GM13977 (cell line): ENCODE measurements at regions not wholly inside any gene's neighbourhood (a gene's known extent, or its start where the extent isn't known, plus 50 kb on each side); places are given as distances from the start of the nearest gene placed in this dataset.

Experiments
- DNase-seq: peaks from one replicate; pipeline ENCODE4 v3.0.0; 2012; ENCODE audit warnings: low spot score
- CTCF ChIP-seq: IDR thresholded peaks from 2 replicates; pipeline ENCODE4 v1.5.1; 2012; ENCODE audit warnings: mild to moderate bottlenecking, control low read depth; ENCODE audit not compliant: insufficient read depth; ENCODE audit errors: extremely low read depth, missing control alignments
- in situ Hi-C: fragments of 300-500 bp; cut with MboI; formaldehyde crosslinking; loops from one replicate; pipeline ENCODE4 v1.12.0; 2022; ENCODE audit warnings: low sequenced_read_pairs, low pct_unique_long_range_greater_than_20kb, mixed read lengths, inconsistent platforms; ENCODE audit not compliant: unreplicated experiment

- DNase-seq, result no peak
- in situ Hi-C loops, result no loop called here
- no peak for TF ChIP-seq CTCF
Measured at GRCh38 chr1:114235281-114235680, 81.6 kb upstream of the SYT6 start.

DNA sequence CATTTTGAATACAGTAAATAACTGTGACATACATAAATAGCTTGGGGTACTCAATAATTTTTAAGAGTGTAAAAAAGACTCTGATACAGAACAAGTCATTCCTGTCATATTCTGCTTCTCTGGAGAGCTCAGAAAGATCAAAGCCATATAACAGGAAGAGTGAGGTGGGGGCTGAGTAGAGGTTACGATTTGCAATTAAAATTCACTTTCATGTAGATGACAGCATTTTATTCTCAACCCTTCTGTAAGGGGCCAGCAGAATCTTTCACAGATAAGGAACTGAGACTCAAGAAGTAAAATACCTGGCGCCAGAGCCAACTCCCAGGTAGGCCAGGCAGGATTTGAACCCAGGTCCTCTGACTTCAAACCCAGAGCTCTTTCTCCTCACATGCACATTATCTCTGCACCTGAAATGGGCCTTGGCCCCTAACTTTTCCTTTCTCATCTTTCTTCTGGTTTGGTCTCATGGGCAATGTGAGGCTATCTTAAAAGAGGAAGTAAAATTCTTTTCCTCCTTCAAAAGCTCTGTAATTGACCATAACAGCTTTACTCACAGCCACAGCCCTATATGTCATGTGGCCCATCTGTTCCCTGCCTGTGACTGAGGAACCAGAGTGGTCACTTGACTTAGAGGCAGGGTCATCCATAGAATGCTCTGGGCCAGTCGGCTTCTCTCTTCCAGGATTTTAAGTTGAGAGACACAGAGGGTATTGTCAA, 80.9 kb upstream of the SYT6 start:
- in situ Hi-C loops, result no loop called here
- TF ChIP-seq CTCF, result no peak
- peak; percentile 28 for DNase-seq

DNA sequence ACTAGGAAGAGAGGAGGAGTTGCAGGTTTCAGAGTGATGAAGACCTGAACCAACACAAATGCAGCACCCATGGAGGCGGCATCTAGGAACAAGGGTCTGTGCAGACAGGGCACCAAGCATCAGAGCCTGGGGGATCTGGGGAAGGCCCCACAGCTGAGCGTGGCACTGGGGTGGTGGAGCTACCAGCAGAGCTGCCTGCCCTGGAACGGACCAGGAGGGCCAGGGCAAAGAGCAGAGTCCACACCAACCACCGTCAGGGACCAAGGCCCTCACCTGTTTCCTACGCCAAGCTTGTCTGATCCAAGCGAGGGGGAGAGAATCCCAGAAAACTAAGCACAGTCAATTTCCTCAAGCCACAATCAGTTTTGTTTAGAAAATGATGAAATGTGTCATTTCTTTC, 79.0 kb upstream of the SYT6 start:
- DNase-seq, result no peak
- in situ Hi-C loops, result no loop called here
- no peak for TF ChIP-seq CTCF

DNA sequence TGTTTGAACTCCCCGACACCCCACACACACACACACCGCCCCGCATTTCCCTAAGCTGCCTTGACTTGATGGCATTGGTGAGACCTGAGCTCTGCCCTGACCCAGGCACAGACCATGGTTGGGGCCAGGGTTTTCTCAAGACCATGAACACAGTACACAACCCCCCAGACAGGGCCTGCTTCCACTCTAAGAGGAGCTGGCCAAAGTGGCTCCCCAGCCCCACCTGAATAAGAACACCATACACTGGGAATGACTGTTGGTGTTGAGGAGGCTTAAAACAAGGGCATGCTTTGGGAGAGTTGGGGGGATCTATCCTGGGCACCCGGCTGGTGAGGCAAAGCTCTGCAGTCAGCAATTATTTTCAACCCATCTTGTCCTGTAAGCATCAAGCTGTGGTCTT, 77.6 kb upstream of the SYT6 start:
- in situ Hi-C loops, result no loop called here
- no peak for TF ChIP-seq CTCF
- DNase-seq, result no peak

- DNase-seq, result no peak
- no peak for TF ChIP-seq CTCF
- in situ Hi-C loops, result no loop called here
Measured at GRCh38 chr1:114229368-114229767, 75.7 kb upstream of the SYT6 start.

DNA sequence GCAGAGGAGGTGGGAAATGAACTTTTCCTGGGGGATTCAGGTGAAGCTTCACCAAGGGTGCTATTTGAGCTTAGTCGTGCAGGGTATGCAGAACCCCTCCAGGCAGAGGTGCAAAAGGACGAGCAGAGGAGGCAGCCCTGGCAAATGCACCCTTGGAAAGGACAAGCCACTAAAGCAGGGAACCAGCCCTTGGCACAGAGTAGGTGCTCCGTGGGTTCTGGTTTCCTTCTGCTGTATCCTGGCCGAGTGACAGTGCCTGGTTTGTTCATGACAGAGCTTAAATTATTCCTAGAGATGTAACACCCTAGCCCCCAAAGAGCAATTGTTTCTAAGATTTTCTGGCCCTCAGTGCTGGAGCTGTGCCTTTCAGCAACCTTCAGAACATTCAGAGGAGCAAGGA, 73.4 kb upstream of the SYT6 start:
- DNase-seq, result no peak
- in situ Hi-C loops, result no loop called here
- TF ChIP-seq CTCF, result no peak
